GM19035 (cell line): ENCODE measurements at regions not wholly inside any gene's neighbourhood (a gene's known extent, or its start where the extent isn't known, plus 50 kb on each side); places are given as distances from the start of the nearest gene placed in this dataset.

Experiments
- ATAC-seq: cut with Tn5 transposase; IDR thresholded peaks from one replicate; pipeline ENCODE4 v1.9.1; 2021; ENCODE audit not compliant: unreplicated experiment

- ATAC-seq = no peak
These were observed 481.4 kb downstream of the CMPK2 start for GRCh38 chr2:6384341-6384740.

- ATAC-seq = no peak
These were observed 473.4 kb downstream of the CMPK2 start for GRCh38 chr2:6392354-6392753.

GRCh38 chr2:6392966-6393365 is 472.7 kb downstream of the CMPK2 start:
- no peak for ATAC-seq

- ATAC-seq = no peak
These were observed 471.9 kb downstream of the CMPK2 start for GRCh38 chr2:6393819-6394218.

GRCh38 chr2:6394276-6394675 is 471.4 kb downstream of the CMPK2 start:
- ATAC-seq = no peak

GRCh38 chr2:6398421-6398820 is 467.3 kb downstream of the CMPK2 start:
- ATAC-seq = no peak

- no peak for ATAC-seq
These were observed 464.4 kb downstream of the CMPK2 start for GRCh38 chr2:6401301-6401700.

- ATAC-seq = no peak
These were observed 457.6 kb downstream of the CMPK2 start for GRCh38 chr2:6408057-6408456.

GRCh38 chr2:6410313-6410712 is 455.4 kb downstream of the CMPK2 start:
- ATAC-seq = no peak

- ATAC-seq = no peak
These were observed 453.1 kb downstream of the CMPK2 start for GRCh38 chr2:6412533-6413091.

- no peak for ATAC-seq
These were observed 448.7 kb downstream of the CMPK2 start for GRCh38 chr2:6417050-6417449.

GRCh38 chr2:6418291-6418690 is 447.4 kb downstream of the CMPK2 start:
- ATAC-seq = no peak

- ATAC-seq = no peak
These were observed 444.5 kb downstream of the CMPK2 start for GRCh38 chr2:6421138-6421730.

GRCh38 chr2:6421888-6422287 is 443.8 kb downstream of the CMPK2 start:
- no peak for ATAC-seq

- no peak for ATAC-seq
These were observed 442.6 kb downstream of the CMPK2 start for GRCh38 chr2:6423157-6423556.

GRCh38 chr2:6423944-6424343 is 441.8 kb downstream of the CMPK2 start:
- no peak for ATAC-seq

- ATAC-seq = no peak
These were observed 440.7 kb downstream of the CMPK2 start for GRCh38 chr2:6425032-6425431.

- ATAC-seq = no peak
These were observed 436.3 kb downstream of the CMPK2 start for GRCh38 chr2:6429210-6429986.

GRCh38 chr2:6434438-6434837 is 431.3 kb downstream of the CMPK2 start:
- ATAC-seq = no peak

- ATAC-seq = no peak
These were observed 423.9 kb downstream of the CMPK2 start for GRCh38 chr2:6441800-6442199.

- ATAC-seq = no peak
These were observed 423.3 kb downstream of the CMPK2 start for GRCh38 chr2:6442252-6442985.
